GM20000 (cell line): ENCODE measurements at regions not wholly inside any gene's neighbourhood (a gene's known extent, or its start where the extent isn't known, plus 50 kb on each side); places are given as distances from the start of the nearest gene placed in this dataset.

Experiments
- DNase-seq: peaks from one replicate; pipeline ENCODE4 v3.0.0; 2012; ENCODE audit warnings: low spot score
- TF ChIP-seq, protein P1 (sequence below): IDR thresholded peaks from 2 replicates; pipeline ENCODE4 v1.5.1; 2012; ENCODE audit warnings: mild to moderate bottlenecking, control low read depth; ENCODE audit errors: extremely low read depth, missing control alignments

GRCh38 chr2:216320852-216321251, 51.4 kb downstream of the MARCHF4 start:
- DNase-seq: no peak

GRCh38 chr2:216319771-216320170, 52.5 kb downstream of the MARCHF4 start:
- no peak for DNase-seq
- TF ChIP-seq, protein P1, sequence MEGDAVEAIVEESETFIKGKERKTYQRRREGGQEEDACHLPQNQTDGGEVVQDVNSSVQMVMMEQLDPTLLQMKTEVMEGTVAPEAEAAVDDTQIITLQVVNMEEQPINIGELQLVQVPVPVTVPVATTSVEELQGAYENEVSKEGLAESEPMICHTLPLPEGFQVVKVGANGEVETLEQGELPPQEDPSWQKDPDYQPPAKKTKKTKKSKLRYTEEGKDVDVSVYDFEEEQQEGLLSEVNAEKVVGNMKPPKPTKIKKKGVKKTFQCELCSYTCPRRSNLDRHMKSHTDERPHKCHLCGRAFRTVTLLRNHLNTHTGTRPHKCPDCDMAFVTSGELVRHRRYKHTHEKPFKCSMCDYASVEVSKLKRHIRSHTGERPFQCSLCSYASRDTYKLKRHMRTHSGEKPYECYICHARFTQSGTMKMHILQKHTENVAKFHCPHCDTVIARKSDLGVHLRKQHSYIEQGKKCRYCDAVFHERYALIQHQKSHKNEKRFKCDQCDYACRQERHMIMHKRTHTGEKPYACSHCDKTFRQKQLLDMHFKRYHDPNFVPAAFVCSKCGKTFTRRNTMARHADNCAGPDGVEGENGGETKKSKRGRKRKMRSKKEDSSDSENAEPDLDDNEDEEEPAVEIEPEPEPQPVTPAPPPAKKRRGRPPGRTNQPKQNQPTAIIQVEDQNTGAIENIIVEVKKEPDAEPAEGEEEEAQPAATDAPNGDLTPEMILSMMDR: no peak

More at GRCh38 chr2:216320852-216321251, 51.4 kb downstream of the MARCHF4 start:
- TF ChIP-seq, protein P1: no peak

DNA sequence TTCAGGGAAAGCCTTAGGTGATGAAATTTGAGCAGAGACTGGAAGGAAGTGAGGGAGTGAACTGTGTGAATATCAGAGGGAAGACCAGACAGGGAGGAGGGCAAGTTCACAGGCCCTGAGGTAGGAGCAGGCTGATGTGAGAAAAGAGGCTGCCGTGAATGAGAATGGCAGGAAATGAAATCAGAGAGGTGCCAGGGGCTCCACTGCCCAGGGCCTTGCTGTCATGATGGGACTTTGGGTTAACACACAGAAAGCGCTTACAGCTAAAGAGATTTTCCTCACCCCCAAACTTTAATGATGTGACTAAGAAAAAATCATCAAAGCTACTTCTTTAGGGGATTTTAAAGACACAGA, 53.8 kb downstream of the MARCHF4 start:
- TF ChIP-seq, protein P1: no peak
- no peak for DNase-seq

DNA sequence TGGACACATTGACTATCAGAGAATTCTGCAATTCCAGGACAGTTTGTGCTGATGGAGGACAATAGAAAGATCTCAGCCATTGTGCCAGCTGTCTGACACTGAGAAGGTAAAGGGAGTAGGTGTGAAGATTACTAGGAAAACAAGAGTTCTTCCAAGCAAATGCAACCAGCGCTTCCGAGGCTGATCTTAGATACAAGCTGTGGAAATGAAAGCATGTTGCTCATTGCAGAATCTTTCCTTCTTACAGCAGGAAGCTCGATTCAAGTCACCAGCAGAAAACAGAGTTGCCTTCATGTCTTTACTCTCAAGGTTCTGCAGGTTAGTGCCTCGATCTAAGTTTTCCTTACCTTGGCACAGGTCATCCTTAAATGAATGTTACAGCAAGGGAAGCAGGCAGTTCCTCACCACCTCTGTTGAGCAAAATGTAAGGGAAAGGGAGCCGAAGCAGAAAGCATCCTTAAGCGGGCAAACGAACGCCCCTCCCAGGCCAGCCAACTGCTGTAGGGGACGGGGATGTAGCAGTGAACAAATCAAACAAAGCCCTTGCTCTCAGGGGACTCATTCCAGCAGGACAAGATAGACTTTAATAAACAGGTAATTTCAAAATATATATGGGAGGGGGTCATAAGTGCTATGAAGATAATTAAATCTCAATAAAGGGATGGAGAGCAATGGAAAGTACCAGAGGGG, 54.3 kb downstream of the MARCHF4 start:
- no peak for DNase-seq
- TF ChIP-seq, protein P1: no peak

- TF ChIP-seq, protein P1: no peak
- DNase-seq: no peak
Observed at GRCh38 chr2:216316743-216317142, 55.5 kb downstream of the MARCHF4 start.

DNA sequence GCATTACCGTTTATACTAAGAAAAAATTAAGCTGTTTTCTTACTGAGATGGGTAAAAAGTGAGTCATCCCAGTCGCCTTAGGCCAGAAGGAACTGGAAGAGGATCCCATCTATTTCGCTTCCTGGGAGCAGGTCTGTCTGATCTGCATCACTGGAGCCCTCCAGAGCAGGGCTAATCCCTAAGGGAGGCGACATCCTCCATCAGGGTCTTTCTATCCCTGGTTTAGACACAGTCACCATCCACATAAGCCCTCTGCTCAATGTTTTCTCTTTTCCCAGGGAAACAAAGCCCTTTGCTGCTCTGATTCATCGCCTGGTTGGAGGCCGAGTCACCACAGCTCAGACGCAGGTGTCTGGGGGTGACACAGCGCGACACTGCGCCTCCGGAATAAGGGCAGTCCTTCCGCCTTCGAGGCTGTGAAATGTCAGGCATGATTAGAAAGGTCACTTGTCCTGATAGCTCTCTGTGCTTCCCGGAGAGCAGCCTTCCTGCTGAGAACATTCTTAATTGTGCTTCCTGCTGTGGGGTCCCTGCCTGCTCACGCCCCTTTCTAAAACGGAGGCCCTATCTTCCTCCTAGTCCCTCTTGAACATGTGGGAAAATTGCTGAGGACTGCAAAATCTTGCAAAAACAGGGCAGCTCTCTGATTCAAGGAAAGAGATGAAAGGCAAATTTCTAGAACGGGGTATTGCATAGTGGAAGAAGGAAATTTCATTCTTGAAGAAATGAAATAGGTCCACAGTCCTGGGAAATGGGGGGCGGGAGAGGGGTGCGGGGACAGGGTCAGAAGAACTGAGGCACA, 56.3 kb downstream of the MARCHF4 start:
- no peak for DNase-seq

DNA sequence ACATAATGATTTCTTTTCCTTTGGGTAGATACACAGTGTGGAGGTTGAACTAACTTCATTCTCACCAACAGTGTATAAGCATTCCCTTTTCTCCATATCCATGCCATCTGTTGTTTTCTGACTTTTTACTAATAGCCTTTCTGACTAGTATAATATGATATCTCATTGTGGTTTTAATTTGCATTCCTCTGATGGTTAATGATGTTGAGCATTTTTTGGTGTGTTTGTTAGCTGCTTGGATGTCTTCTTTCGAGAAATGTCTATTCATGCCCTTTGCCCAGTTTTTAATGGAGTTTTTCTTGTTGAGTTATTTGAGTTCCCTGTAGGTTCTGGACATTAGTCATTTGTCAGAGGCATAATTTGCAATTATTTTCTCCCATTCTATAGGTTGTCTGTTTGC, 59.8 kb downstream of the MARCHF4 start:
- DNase-seq: no peak
- TF ChIP-seq, protein P1: no peak

More for the DNA sequence above, 56.3 kb downstream of the MARCHF4 start:
- TF ChIP-seq, protein P1: no peak
